ENCODE measurements at regions not wholly inside any gene's neighbourhood (a gene's known extent, or its start where the extent isn't known, plus 50 kb on each side); places are given as distances from the start of the nearest gene placed in this dataset.

- Histone ChIP-seq H3K9me2 (replicated peaks; ENCODE audit: low read depth, low read length) (no peaks in the 10 kb centered on the region), H3K9ac (ENCODE audit: low read depth, low read length, poor library complexity, severe bottlenecking) (no peak overlapping the region), H3K4me3 (ENCODE audit: low read length, poor library complexity, severe bottlenecking) (no peak overlapping the region), H3K9me3 (ENCODE audit: insufficient read depth, low read depth, low read length) (no peaks in the 10 kb centered on the region), H3K36me3 (ENCODE audit: insufficient read depth, low read length) (no peaks in the 10 kb centered on the region), H3K4me2 (ENCODE audit: low read depth, low read length, poor library complexity, severe bottlenecking) (no peak overlapping the region), H3F3A (ENCODE audit: low read depth) (no peaks in the 10 kb centered on the region), H3K4me1 (ENCODE audit: insufficient read depth, low read length, poor library complexity, severe bottlenecking) (no peaks in the 10 kb centered on the region), H2AFZ (ENCODE audit: low read length) (no peak overlapping the region), H3K27me3 (ENCODE audit: insufficient read depth, low read length, poor library complexity, severe bottlenecking) (no peaks in the 10 kb centered on the region), H3K79me2 (ENCODE audit: insufficient read depth, low read length) (no peaks in the 10 kb centered on the region), H4K20me1 (ENCODE audit: insufficient read depth, low read length, poor library complexity, severe bottlenecking) (no peaks in the 10 kb centered on the region)
- TF ChIP-seq EZH2phosphoT487 (IDR thresholded peaks at IDR 0.05; ENCODE audit: borderline replicate concordance) = no peak
- TF ChIP-seq CTCF (conservative IDR thresholded peaks at IDR 0.05; ENCODE audit: low read length) = no peak
These were observed 353.5 kb downstream of the ENC1 start for GRCh38 chr5:74286734-74287695.

- Histone ChIP-seq H3K4me3 (ENCODE audit: low read length, poor library complexity, severe bottlenecking) (no peak overlapping the region), H3K9me3 (ENCODE audit: insufficient read depth, low read depth, low read length) (no peaks in the 10 kb centered on the region), H3F3A (ENCODE audit: low read depth) (no peaks in the 10 kb centered on the region), H3K9ac (ENCODE audit: low read depth, low read length, poor library complexity, severe bottlenecking) (no peak overlapping the region), H3K79me2 (ENCODE audit: insufficient read depth, low read length) (no peaks in the 10 kb centered on the region), H2AFZ (ENCODE audit: low read length) (no peak overlapping the region), H3K36me3 (ENCODE audit: insufficient read depth, low read length) (no peaks in the 10 kb centered on the region), H3K4me2 (ENCODE audit: low read depth, low read length, poor library complexity, severe bottlenecking) (no peak overlapping the region), H4K20me1 (ENCODE audit: insufficient read depth, low read length, poor library complexity, severe bottlenecking) (no peaks in the 10 kb centered on the region), H3K9me2 (replicated peaks; ENCODE audit: low read depth, low read length) (no peaks in the 10 kb centered on the region), H3K4me1 (ENCODE audit: insufficient read depth, low read length, poor library complexity, severe bottlenecking) (no peaks in the 10 kb centered on the region), H3K27me3 (ENCODE audit: insufficient read depth, low read length, poor library complexity, severe bottlenecking) (no peaks in the 10 kb centered on the region)
- TF ChIP-seq CTCF (conservative IDR thresholded peaks at IDR 0.05; ENCODE audit: low read length) (no peak), EZH2phosphoT487 (IDR thresholded peaks at IDR 0.05; ENCODE audit: borderline replicate concordance) (no peak)
These were observed 354.8 kb downstream of the ENC1 start for GRCh38 chr5:74285675-74286280.

- Histone ChIP-seq H3K4me1 (ENCODE audit: insufficient read depth, low read length, poor library complexity, severe bottlenecking) (no peaks in the 10 kb centered on the region), H3K4me2 (ENCODE audit: low read depth, low read length, poor library complexity, severe bottlenecking) (no peak overlapping the region), H3F3A (ENCODE audit: low read depth) (no peaks in the 10 kb centered on the region), H4K20me1 (ENCODE audit: insufficient read depth, low read length, poor library complexity, severe bottlenecking) (no peaks in the 10 kb centered on the region), H3K36me3 (ENCODE audit: insufficient read depth, low read length) (no peaks in the 10 kb centered on the region), H3K79me2 (ENCODE audit: insufficient read depth, low read length) (no peaks in the 10 kb centered on the region), H3K9ac (ENCODE audit: low read depth, low read length, poor library complexity, severe bottlenecking) (no peak overlapping the region), H3K9me3 (ENCODE audit: insufficient read depth, low read depth, low read length) (no peaks in the 10 kb centered on the region), H3K27me3 (ENCODE audit: insufficient read depth, low read length, poor library complexity, severe bottlenecking) (no peaks in the 10 kb centered on the region), H3K9me2 (replicated peaks; ENCODE audit: low read depth, low read length) (no peaks in the 10 kb centered on the region), H3K4me3 (ENCODE audit: low read length, poor library complexity, severe bottlenecking) (no peak overlapping the region), H2AFZ (ENCODE audit: low read length) (no peak overlapping the region)
- TF ChIP-seq CTCF (conservative IDR thresholded peaks at IDR 0.05; ENCODE audit: low read length) (no peak), EZH2phosphoT487 (IDR thresholded peaks at IDR 0.05; ENCODE audit: borderline replicate concordance) (no peak)
These were observed 358.0 kb downstream of the ENC1 start for GRCh38 chr5:74282490-74282889.

Data from Loucy (cell line).